Erythroblast (primary cell): ENCODE measurements at regions not wholly inside any gene's neighbourhood (a gene's known extent, or its start where the extent isn't known, plus 50 kb on each side); places are given as distances from the start of the nearest gene placed in this dataset.

Experiments used
- GATA1 ChIP-seq: IDR thresholded peaks from 2 replicates; pipeline ENCODE4 v1.6.1; 2011; ENCODE audit warnings: low read depth, mild to moderate bottlenecking, control low read depth, low read length, moderate library complexity
- POLR2A ChIP-seq: IDR thresholded peaks from 2 replicates; pipeline ENCODE4 v1.6.1; 2011; ENCODE audit warnings: mild to moderate bottlenecking, low read length

GRCh38 chr5:155998257-155998656 is 328.7 kb upstream of the SGCD start:
- TF ChIP-seq POLR2A, result no peak
- no peak for TF ChIP-seq GATA1
